ENCODE measurements at regions not wholly inside any gene's neighbourhood (a gene's known extent, or its start where the extent isn't known, plus 50 kb on each side); places are given as distances from the start of the nearest gene placed in this dataset.
"Not testable (repeated sequence)": the region's sequence is repeated elsewhere in the genome, so short reads cannot be mapped to it uniquely, and the experiment has no call there.

DNA sequence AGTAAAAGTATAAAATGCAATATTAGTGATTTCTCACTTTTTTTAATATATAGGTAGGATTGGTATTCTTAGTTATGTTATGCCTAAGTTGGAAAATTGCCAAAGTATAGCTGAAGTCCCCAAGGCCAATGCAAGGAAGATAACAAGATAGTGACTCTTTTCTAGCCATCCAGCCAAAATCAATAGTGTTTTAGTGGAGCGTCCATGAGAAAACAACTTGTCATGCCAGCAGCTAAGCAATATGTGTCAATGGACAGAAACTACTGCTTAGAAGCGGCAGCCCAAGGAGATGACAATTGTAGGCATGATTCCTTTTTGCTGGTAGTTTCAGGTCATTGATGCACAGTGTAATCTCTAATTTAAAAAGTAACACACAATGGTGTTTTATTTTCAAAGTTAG lies 1444.6 kb downstream of the SUCLG1 start:
- DNase-seq: no peak

DNA sequence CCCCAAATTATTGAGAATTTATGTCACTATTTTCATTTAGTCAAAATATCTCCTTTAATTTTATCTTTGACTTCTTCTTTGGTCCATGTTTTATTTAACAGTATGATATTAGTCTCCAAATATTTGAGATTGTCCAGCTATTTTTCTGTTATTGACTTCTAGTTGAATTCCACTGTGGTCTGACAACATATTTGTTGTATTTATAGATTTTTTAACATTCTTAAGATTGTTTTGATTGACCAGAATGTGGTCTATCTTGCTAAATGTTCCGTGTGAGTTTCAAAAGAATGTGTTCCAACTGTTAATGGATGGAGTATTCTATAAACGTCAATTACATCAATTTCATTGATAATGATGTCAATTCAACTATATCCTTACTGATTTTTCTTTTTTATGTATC lies 1452.1 kb downstream of the SUCLG1 start:
- no peak for DNase-seq

- DNase-seq: no peak
These were observed 1455.5 kb downstream of the SUCLG1 start for GRCh38 chr2:83003555-83003954.

DNA sequence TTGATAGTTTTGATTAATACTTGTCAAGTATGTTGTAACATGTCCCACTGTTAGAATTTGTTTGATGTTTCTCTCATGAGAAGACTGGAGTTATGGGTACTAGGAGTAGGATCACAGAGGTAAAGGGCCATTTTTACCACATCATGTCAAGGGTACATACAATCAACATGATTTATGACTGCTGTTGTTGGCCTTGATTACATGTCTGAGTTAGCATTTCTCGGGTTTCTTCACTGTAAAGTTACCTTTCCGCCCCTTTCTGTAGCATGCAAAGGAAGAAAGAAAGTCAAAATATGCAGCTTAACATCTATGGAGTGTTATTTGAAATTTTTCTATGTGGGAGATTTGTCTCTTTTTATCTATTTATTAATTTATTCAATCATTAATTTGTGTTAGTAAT lies 1456.4 kb downstream of the SUCLG1 start:
- DNase-seq: no peak

GRCh38 chr2:82998781-82999180 lies 1460.3 kb downstream of the SUCLG1 start:
- no peak for DNase-seq

GRCh38 chr2:82996217-82996616 lies 1462.9 kb downstream of the SUCLG1 start:
- no peak for DNase-seq

- DNase-seq: no peak
These were observed 1464.9 kb downstream of the SUCLG1 start for GRCh38 chr2:82994151-82994550.

DNA sequence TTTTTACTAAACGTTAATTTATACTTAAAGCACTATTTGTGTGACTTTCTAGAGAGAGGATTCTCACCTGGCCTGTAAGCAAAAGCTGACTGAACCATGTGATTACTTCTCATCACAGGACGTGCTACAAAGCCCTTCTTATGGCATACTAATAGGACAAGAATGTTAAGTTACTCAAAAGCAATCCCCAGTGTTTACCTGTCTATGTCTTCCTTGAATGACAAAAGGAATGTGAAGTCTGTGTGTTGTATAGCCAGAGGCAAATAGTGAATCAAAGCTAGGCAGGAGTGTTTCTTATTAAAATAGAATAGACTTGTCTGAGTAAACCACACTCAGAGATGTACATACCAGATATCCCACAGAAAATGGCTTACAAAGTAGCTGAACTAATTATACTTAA lies 1465.5 kb downstream of the SUCLG1 start:
- no peak for DNase-seq

GRCh38 chr2:82992968-82993367 lies 1466.1 kb downstream of the SUCLG1 start:
- no peak for DNase-seq

DNA sequence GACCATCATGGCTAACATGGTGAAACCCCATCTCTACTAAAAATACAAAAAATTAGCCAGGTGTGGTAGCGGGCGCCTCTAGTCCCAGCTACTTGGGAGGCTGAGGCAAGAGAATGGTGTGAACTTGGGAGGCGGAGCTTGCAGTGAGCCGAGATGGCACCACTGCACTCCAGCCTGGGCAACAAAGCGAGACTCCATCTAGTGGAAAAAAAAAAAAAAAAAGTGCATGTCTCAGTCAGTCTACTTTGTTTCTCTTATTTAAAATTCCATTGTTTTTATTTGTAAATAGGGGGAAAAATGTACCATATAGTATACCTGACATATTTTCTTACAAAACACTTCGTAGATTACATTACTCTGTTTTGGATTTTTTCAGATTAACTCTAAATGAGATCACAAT lies 1471.4 kb downstream of the SUCLG1 start:
- not testable (repeated sequence) for DNase-seq

DNA sequence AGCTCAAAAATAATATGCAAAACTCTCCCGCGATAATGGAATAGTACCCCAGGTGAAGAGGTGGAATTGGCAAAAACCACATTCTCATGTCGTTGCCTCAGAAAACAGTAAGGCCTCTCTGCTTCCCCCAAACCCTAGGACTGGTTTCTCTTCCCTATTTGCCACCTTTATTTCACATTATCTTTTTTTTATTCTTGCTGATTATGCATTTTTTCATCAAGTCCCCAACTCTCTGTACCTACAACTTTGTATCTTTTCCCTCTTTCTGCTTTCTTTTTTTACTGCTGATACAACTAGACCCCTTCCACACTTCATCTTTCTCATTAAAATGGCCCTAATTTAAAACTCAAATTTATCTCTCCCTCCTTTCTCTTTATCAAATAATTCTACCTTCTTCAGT lies 1472.2 kb downstream of the SUCLG1 start:
- DNase-seq: no peak

DNA sequence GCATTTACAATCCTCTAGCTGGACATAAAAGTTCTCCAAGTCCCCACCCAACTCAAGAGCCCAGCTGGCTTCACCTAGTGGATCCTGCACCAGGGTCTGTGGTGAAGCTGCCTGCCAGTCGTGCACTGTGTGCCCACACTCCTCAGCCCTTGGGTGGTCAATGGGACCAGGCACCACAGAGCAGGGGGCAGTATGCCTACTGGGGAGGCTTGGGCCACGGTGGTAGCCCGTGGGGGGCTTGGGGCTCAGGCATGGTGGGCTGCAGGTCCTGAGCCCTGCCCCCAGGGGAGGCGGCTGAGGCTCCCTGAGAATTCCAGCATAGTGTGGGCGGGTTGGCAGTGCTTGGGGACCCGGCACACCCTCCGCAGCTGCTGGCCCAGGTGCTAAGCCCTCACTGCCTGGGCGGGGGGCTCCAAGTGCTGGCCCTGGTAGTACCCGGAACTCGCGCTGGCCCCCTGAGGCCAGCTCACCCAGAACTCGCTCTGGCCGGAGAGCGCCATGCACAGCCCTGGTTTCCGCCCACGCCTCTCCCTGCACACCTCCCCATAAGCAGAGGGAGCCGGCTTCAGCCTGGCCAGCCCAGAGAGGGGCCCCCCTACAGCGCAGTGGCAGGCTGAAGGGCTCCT lies 1473.4 kb downstream of the SUCLG1 start:
- no peak for DNase-seq

- DNase-seq: no peak
These were observed 1490.7 kb downstream of the SUCLG1 start for GRCh38 chr2:82968358-82968757.

DNA sequence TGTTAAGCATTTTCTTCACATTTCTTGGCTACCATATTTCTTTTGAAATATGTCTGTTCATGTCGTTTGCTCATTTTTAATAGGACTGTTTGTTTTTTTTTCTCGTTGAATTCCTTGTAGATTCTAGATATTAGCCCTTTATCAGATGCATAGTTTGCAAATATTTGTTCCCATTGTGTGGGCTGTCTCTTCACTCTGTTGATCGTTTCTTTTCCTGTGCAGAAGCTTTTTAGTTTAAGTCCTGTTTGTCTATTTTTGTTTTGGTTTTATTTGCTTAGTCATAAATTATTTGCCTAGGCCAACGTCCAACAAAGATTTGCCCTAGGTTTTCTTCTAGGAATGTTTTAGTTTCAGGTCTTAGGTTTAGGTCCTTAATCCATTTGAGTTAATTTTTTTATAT lies 1494.7 kb downstream of the SUCLG1 start:
- DNase-seq: no peak

DNA sequence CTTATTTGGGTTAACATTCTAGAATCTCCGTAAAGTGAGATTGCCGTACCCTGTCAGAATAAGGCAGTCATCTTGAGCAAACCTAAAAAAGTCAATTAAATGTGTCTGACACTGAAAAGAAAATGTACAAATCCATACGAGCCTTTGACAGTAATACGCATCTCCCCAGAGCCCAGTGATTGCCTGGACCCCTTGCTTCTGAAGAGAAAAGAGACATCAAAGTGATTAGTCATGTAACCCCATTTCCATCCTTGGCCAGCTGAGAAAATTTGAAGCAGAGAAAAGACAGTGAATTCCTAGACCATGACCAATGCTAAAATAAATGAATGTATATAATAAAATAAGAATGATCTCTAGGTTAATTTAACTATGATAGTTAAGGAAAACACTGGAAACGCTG lies 1499.4 kb downstream of the SUCLG1 start:
- DNase-seq: no peak

GRCh38 chr2:82954868-82955267 lies 1504.2 kb downstream of the SUCLG1 start:
- no peak for DNase-seq

DNA sequence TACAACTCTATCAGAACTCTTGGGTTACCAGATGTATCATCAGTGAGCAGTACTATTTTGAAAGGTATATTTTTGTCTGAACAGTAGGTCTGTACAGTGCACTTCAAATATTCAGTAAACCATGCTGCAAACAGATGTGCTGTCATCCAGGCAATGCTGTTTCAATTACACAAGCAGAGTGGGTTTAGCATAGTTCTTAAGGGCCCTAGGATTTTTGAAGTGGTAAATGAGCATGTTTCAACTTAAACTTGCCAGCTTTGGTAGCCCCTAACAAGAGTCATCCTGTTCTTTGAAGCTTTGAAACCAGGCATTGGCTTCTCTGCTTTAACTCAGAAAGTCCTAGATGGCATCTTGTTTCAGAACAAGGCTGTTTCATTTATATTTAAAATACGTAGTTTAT lies 1519.9 kb downstream of the SUCLG1 start:
- DNase-seq: no peak

GRCh38 chr2:82938321-82938845 lies 1520.7 kb downstream of the SUCLG1 start:
- DNase-seq: not testable (repeated sequence)

DNA sequence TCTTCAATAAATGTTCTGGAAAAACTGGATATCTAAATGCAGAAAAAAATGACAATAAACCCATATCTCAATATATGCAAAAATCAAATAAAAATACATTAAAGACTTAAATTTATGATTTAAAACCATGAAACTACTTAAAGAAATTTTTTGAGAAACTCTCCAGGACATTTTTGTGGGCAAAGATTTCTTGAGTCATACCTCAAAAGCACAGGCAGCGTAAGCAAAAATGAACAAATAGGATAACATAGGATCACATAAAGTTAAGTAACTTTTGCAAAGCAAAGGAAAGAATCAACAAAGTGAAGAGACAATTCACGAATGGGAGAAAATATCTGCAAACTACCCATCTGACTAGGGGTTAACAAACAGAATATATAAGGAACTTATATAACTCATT lies 1545.5 kb downstream of the SUCLG1 start:
- DNase-seq: no peak

DNA sequence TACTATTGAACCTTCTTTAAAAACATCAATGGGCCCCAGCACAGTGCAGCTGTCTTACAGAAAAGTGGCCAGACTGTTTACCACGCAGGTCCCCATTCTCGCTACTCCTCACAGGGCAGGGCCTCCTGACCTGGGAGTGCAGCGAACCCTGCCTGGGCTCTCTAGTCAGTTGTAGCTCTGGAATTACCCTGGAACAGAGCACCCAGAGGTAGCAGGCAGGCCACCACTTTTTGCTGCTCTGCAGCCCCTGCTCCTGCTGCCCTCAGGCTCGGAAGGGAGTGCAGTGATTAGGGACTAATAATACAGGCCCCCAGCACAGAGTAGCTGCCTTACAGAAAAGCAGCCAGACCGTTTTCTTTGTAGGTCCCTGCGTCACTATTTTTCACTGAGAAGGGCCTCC lies 1563.0 kb downstream of the SUCLG1 start:
- no peak for DNase-seq

DNA sequence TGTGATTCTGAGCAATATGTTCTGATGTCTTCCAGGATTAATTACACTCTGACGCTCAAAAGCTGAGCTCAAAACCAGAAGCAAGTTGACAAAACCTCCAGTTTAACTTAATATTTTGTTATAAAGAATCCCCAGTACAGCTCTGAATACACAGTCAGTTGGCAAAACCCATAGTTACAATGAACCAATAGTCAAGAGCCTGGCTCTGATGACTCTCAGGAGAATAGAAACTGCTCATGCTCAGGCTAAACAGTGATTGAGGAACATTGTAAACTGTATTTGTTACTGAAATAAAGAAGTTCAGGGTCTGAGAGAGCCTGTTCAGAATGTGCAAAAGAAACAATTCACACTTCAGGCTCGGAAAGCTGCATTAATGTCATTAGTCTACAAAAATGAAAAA lies 1565.9 kb downstream of the SUCLG1 start:
- DNase-seq: no peak

DNA sequence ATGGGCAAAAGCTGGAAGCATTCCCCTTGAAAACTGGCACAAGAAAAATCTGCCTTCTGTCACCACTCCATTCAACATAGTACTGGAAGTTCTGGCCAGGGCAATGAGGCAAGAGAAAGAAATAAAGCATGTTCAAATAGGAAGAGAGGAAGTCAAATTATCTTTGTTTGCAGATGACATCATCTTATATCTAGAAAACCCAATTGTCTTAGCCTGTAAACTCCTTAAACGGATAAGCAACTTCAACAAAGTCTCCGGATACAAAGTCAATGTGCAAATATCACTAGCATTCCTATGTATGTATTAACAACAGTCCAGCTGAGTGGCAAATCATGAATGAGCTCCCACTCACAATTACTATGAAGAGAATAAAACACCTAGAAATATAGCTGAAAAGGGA lies 1579.3 kb downstream of the SUCLG1 start:
- DNase-seq: no peak

DNA sequence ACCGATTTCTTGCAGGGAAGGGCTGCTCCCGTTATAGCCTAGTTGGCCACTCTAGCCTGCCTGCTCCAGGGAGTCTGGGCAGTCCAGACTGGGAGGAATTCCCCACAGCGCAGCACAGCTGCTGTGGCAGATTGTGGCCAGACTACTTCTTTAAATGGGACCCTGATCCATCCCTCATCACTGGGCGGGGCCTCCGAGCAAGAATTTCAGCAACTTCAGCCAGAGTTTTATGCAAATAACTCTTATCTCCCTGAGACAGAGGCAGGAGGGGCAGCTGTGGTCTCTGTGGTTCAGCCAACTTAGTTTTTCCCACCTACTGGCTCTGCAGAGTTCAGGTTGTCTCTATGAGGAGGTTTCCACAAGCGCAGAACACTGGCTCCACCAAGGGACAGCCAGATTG lies 1583.2 kb downstream of the SUCLG1 start:
- no peak for DNase-seq

DNA sequence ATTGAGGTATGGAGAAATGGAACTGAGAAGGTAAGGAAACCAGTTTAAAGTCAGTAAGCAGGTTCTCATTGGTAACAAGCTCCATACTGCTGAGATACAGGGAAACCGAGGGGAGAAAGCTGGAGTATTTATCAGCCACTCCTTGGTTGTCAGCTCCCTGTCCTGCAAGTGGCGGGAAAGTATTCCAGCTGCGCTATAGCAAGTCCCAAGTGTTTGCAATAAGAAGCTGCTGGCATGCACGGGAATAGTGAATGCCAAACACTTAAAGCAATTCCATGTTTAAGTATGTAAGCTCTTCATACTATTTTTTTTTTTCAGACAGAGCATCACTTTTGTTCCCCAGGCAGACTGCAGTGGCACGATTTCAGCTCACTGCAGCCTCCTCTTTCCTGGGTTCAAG lies 1601.1 kb downstream of the SUCLG1 start:
- no peak for DNase-seq

- no peak for DNase-seq
These were observed 1605.8 kb downstream of the SUCLG1 start for GRCh38 chr2:82853299-82853698.

Measured in effector CD4-positive, alpha-beta T cell (primary cell).